Midbrain (tissue), 1 donor: ENCODE measurements at regions not wholly inside any gene's neighbourhood (a gene's known extent, or its start where the extent isn't known, plus 50 kb on each side); places are given as distances from the start of the nearest gene placed in this dataset.

Experiments
- DNase-seq: peaks from one replicate; lab custom pipeline; 2025; lab: John Stamatoyannopoulos, UW

DNA sequence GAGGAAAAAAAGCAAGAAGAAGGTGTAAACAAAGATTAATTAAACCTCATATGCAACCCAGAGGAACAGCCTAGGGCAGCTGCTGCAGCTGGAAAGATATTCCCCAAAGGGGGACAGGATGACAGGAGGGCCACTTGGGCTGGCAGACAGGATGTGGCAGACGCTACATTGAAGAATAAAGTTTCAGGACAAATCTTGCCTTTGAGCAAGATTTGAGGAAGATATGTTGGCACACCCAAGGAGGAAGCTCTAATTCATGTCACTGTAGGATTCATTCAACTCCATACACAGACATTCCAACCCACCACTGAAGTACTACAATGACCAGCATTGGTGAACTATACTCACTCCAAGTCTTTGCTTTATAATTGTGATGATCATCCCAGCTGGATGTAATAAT lies 504.0 kb downstream of the SHQ1 start:
- no peak for DNase-seq

DNA sequence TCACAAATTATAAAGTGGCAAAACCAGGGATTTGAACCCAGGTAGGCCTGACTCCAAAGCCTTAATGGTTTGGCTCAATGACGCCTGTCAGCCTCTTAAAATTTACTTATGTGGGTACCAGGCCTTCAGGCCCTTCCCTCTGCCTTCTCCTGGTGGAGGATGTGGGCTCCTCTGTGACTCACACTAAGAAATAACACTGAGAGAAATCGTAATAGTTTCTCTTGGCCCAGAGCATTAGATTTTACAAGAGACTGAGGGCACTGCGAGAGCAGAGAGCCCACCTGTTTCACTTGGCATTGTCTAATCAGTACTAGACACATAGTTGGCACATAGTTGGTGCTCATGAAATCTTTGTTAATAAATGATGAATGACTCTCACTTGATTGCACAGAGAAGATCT lies 505.2 kb downstream of the SHQ1 start:
- no peak for DNase-seq

DNA sequence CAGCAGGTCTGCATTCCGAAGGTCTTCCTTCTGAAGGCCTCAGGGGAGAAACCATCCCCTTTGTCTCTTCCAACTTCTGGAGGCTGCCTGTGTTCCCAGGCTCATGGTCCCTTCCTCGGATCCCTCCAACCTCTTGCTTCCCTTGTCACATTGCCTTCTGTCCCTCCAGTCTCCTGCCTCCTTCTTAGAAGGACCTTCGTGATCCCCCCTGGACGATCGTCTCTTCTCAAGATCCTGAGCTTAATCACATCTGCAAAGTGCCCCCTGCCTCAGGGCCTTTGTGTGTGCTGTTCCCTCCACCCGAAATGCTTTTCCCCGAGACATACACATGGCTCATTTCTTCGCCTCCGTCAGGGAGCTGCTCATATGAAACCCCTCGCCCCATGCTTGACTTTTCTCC lies 505.8 kb downstream of the SHQ1 start:
- no peak for DNase-seq

DNA sequence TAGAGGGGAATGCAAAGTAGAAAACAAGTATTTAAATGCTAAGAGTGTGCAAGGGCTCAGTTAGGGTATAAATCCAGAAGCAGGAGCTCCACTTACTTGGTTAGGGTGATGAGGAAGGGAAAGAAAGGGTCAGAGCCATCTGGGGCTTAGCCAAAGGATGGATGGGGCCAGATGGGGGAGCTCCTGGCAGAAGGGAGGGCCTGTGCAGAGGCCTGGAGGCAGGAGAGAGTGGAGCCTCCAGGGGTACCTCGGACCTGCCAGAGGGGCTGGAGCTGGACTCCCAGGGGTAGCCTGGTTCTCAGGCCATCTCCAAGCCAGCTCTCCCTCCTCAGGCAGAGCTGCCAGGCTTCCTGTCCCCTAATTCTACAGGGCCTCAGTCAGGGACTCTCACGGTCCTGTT lies 506.3 kb downstream of the SHQ1 start:
- no peak for DNase-seq

DNA sequence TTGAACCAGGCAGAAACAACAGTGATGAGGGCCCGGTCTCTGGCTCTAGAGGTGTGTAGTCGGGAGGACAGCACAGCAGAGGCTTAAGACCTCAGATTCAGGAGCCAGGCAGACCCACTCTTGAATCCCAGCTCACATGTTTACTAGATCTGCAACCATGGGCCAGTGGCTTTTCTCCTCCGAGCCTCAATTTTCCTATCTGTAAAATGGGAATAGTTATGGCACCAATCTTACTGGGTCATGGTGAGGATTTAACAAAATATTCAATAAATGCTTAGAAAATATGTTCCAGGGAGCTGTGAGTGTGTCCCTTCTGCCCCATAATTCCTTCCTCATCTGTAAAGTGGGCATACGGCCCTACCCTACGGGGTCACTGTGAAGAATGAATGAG lies 506.9 kb downstream of the SHQ1 start:
- DNase-seq = no peak

DNA sequence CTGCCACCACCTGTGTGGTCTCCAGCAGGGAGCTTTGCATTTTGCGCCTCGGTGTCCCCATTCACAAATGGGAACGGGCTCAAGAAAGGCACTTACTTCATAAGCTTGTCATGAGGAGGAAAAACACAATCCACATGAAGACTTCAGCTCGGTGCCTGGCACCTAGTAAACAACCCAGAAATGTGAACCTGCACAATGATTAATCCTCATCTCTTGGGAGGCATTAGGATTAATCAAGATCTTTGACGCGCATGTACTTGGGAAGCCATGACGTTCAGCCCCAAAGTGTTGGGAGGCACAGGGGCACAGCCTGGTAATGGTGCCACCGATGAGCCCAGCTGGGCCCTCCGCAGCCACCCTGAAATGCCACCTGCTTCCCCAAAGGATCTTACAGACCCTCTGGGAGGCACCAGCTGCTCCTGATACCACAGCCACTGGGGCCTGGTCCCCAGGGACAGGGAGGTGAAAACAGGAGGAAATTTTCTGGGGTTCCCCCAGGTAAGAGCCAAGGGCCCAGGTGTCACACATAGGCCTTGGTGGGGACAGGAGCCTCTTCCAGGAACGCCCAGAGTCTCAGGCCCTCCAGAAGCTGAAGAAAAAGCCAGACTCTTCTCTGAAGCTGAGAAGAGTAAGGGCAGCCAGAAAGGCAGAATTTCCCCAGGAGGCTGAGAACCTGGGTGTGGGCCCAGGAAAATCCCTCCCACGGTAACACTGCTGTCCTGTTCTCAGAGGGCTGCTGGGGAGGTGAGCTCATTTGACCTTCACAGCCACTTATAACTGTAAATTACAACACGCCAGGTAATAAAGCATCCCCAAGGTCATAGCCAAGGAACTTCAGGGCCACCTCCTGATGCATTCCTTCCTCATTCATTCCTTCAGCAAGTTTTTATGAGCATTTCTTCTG lies 507.5 kb downstream of the SHQ1 start:
- no peak for DNase-seq

DNA sequence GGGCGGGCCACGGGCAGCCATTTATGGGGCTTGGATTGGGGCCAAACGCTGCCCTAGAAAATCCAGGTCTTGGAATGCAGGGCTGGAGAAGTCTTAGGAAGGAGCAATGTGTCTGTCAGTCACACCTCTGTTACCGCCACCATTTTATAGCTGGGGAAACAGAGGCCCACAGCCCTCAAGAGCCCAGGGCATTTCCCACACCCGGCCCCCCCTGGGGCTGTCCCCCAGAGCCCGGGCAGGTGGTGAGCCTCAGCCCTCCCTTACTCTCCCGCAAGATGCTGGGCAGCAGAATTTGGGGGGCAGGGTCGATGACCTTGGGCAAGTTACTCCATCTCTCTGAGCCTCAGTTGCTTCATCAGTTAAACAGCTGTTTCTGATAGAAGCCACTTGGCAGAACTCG lies 508.2 kb downstream of the SHQ1 start:
- DNase-seq = no peak

DNA sequence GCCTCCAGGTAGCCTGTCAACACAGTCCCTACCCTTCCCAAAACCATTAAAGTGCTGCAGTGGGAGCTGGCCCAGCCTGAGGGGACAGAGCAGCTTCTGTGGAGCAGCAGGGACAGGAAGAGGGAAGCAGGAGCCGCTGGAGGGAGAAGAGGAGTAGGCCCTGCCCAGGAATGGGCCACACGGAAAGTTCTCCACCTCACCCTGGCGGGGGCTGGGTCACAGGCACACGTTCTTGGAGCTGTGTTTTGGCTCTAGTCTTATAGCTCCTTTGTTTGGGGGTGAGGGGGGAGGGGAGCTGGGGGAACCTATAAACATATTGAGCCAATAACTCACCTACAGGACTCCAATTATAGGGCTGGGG lies 508.6 kb downstream of the SHQ1 start:
- DNase-seq = no peak

DNA sequence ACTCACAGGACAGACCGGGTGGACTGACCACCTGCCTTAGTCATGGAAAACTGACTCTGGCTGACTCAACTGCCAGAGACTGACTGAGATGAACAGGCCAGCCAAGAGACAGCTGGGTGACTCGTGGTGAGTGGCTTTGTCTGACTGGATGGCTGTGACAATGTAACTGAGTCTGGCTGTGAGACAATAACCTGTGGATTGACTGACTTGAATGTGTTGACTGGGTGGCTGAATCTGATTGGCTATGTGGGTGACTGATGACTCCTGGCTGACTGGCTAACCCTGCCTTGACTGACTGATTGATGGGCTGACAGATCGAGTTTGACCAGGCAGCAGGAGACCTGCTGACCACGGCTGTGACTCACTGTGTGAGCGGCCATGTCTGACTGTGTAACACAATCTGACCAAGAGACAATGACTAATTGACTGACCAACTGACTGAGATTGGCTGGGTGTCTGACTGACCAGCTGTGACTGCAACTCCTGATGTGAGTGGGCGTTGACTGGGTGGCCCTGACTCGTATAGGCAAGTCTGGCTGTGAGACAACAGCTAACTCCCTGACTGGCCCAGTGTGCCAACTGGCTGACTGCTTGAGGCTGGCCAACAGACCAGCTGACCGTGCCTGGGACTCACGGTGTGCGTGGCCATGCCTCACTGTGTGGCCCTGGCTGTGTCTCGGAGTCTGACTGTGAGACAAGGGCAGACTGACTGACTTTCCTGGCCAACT lies 509.1 kb downstream of the SHQ1 start:
- DNase-seq = no peak

DNA sequence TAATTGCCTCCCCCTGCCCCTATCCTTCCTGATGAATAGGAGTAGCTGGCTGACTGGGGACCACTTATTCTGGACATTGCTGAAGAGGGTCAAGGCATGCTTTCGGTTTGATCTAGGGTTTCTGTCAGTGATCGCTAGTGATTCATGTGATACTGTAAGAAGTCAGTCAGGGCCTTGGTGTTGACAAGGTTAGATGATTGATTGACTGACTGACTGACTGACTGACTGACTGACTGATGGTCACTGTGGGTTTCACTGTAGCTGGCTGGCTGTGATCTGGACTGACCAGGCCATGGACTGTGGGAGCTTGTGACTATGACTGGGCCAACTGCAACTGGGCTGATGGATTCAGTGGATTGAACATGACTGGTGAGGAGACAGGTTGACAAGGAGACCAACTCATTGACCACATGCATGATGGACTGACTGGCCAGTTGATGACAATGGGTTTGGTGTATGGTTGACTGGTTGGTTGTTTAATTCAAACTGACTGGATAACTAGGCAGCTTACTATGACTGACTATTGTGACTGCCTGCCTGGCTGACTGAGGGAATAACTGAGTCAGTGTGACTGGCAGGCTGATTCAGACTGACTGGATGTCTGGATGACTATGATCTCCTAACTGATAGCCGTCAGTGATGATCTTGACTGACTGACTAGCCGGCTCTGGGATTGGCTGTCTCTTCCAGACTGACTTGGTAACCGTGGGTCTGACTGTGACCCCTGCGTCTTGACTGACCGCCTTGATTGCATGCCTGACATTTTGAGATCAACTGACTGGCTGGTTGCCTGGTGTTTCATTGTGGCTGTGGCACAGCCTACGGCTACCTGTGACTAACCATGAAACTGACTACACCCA lies 509.9 kb downstream of the SHQ1 start:
- no peak for DNase-seq

DNA sequence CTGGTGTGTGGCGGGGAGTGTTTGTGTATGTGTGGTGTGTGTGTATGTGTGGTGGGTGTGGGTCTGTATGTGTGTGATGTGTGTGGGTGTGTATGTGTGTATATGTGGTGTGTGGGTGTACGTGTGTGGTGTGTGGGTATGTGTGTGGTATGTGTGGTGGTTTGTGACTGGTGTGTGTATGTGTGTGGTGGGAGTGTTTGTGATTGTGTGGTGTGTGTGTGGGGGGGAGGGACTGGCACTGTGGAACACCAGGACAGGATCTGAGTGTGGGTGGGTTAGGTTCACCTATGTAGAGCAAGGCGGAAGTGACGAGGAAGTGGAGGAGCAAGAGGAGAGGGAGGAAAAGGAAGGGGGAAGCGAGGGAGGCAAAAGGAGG lies 510.8 kb downstream of the SHQ1 start:
- DNase-seq = no peak

DNA sequence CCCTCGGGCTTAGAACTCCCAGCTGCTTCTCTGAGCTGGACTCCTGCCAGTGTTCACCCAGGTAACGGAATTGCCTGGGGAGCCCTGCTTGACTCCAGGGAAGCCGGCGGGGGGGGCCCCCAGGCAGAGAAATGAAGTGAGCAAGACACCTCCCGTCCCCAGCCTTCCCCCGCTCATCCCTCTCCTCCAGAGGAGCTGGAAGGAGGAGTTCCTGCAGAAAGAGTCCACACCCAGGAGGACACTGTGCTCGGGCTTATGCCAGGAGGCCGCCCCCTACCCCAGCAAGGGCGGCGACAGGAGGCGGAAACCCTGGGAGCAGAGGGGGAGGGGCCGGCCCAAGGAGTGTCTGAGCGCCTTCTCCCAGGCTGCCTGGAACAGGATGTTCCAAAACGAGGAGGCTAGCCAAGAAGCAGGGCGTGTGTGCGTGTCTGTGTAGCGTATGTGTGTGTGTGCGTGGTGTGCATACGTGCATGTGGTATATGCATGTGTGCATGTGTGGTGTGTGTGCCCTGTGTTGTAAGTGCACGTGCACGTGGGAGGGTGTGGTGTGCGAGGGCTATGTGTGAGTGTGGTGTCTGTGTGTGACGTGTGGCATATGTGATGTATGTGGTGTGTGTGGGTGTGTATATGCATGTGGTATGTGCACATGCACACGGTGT lies 511.3 kb downstream of the SHQ1 start:
- no peak for DNase-seq

DNA sequence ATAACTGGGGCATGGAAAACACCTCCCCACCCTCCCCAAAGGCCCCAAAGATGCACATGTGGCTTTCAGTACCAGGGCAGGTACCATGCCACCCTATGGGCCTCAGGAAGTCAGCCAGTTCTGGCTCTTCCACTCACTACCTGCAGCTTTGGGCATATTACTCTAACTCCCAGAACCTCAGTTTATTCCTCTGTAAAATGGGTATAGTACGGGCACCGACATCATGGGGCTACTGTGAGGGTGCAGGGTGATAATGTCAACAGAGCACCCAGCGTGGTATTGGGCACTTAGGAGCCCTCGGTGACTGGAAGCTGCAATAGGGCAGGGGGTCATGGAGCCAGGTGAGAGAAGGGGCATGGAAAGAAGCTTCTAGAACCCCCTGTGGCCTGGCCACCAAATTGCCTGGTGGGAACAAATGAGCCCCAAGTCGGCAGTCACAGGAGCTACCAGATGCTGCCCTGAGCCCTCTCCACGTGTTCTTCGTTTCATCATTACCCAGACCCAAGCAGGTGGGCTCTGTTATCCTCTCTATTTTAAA lies 512.1 kb downstream of the SHQ1 start:
- no peak for DNase-seq

DNA sequence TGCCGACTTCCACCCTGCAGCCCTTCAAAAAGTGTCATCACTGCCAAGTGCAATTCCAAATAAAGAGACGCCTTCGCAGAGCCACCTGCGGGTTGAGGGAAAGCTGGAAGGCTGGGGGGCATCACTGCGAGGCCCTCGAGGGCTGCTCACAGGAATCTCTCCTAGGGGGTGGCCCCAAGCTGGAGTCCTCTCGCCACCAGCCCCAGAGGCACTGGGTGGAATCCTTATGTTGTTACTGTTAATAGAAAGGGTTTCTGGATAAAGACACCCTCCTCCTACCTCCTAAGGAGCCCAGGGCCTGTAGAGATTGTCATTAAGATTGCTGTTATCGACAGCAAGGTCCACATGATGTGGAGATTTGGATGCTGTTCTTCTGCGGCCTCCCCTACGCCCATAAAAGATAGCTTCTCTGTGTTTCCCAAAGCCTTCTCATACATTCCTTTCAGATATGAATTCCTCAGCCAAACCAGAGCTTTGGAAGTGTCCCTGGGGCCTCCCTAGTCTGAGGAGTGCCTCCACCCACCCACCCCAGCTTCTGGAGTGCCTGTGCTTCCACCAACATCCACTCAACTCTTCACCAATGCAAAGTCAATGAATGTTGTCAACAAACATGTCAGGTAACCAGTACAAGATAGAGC lies 512.7 kb downstream of the SHQ1 start:
- DNase-seq = no peak

DNA sequence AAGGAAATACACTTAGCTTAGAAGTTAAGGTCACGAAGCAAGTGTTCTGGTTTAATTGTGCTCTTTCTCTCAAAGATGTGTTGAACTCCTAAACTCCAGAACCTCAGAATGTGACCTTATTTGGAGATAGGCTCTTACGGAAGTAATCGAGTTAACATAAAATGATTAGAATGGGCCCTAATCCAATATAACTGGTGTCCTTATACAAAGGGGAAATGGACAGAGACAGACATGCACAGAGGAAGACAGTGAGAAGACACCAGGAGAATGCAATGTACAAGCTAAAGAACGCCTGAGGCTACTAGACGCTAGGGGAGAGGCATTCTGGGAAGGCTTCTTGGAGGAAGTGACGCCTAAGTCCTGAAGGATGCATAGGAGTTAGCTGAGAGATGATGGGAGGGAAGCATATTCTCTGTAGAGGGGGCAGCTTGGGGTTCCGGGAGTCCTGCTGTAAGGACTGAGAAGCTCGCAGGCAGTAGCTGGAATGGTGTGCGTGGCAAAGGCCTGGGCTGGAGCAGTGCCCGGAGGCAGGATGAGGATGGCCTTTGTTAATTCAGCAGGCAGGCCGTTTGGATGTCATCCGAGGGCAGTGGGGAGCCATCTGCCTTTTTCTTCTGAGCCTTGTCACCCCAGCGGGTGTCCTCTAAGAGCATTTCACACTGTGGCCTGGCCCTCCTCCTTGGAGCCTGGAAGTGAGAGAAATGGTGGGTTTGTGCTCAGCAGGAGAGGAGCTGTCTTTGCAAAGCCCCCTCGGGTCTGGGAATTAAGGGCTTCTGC lies 513.4 kb downstream of the SHQ1 start:
- DNase-seq = peak; percentile 91

DNA sequence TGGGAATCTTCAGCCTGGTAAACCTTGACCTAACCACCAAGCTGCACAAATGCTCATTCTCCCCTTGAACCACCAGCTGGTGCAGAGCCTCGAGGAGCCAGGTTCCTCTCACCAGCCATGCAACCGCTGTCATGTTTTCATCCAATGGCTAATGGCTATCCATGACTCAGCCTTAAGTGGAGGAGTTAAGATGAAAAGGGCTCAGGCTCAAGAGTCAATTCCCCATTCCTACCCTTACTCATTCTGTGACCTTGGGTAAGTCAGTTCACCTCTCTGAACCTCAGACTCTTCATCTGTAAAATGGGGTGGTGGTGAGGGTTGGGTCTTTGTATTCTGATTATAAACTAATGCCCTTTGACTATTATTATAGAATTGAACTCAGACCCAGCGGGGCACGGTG lies 515.6 kb downstream of the SHQ1 start:
- no peak for DNase-seq

DNA sequence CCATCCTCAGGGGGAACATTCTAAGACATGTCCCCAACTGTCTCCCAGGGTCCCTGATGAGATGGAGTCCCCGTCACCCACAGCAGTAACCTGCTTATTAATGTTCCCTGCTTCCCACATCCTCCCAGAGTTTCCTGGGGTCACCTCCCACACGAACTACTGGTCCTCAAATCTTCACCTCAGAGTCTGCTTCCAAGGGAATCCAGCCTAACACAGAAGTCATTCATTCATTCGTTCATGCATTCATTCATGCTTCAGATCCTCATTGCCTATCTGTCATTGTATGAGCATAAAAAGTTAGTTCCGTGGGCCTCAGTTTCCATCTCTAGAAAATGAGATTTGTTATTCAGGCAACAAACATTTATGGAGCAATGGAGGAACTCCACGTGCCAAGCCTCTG lies 516.2 kb downstream of the SHQ1 start:
- no peak for DNase-seq

DNA sequence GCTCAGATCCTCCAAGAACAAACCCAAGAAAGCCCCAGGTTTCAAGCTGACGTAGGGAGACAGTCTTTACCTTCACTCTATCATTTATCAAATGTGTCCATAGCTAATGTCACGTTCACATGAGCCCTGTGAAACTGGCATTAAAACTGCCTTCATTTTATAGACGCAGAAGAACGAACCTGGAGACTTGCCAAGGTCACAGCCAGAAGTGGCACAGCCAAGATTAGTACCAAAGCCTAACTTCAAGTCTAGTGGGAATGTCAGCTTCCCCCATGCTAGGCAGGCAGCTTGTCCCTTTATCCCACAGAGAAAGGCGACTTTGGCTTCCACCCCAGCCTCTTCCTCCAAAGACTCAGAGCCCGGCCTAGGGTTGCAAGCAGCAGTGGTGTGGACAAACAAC lies 517.2 kb downstream of the SHQ1 start:
- no peak for DNase-seq

DNA sequence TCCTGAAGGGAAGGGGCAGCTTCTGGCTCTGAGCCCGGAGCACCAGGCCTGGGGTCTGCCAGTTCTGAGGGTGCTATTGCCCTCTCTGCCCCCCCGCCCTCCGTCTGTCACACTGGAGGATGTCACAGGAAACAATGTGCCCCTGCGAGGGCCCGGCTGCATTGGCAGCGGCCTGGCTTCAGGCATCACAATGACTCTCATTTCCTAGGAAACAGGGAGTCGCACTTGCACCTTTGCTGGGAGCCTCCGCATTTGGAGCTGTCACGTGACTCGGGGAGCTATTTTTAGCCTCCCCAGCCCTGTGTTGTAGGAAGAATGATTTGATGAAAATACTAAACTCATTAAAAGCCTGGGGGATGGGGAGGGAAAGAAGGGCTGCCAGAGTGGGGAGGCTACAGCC lies 518.9 kb downstream of the SHQ1 start:
- DNase-seq = peak; percentile 65

DNA sequence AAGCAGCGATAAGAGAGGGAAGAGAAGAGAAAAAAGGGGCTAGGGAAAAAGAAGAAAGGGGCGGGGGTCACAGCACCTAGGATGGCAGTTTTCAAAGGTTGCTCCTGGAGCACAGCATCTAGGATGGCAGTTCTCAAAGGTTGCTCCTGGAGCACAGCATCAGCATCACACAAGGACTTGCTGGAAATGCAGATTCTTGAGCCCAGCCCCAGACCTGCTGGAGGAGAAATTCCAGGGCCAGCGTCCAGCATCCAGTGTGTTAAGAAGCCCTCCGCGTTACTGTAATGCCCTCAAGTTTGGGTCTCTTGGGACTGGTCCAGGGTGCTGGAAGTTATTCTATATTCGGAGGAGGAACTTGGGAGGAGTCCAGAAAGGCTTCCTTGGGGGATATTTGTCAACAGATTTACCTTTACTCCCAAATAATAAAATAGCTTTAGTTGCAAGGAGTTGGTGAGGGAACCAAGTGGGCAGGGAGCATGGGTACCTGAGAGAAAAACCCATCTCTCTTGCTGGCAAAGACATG lies 519.4 kb downstream of the SHQ1 start:
- DNase-seq = no peak
